Lung (tissue), 11 donors: ENCODE measurements at regions not wholly inside any gene's neighbourhood (a gene's known extent, or its start where the extent isn't known, plus 50 kb on each side); places are given as distances from the start of the nearest gene placed in this dataset.

Experiments used
- ATAC-seq: fragments of 200-7000 bp; cut with Tn5 transposase; one replicate; pipeline ENCODE4 v1.9.1; 2020; ENCODE audit warnings: moderate number of reproducible peaks; ENCODE audit not compliant: insufficient read depth, low FRiP score
- DNase-seq, 3 donors: peaks; one replicate each; pipeline ENCODE4 v3.0.0-alpha.2; 2013 to 2017
- H3K27ac ChIP-seq, 2 donors: one replicate each; pipeline ENCODE4 v1.5.1; 2013; ENCODE audit warnings: mild to moderate bottlenecking in 2 of 2, moderate library complexity in 2 of 2, control low read depth in 1 of 2, inconsistent platforms in 1 of 2, low read depth in 1 of 2, low read length in 1 of 2
- H3K27me3 ChIP-seq, 3 donors: one replicate each; pipeline ENCODE4 v1.5.1; 2013; ENCODE audit warnings: low read length in 2 of 3; ENCODE audit not compliant: control insufficient read depth in 3 of 3, insufficient read depth in 3 of 3
- H3K36me3 ChIP-seq, 4 donors: one replicate each; pipeline ENCODE4 v1.5.1; 2013; ENCODE audit warnings: low read length in 4 of 4, mild to moderate bottlenecking in 1 of 4, moderate library complexity in 1 of 4; ENCODE audit not compliant: control insufficient read depth in 4 of 4, insufficient read depth in 4 of 4
- H3K4me1 ChIP-seq, 5 donors: one replicate each; pipeline ENCODE4 v1.5.1; 2013; ENCODE audit warnings: low read length in 5 of 5, mild to moderate bottlenecking in 2 of 5, moderate library complexity in 1 of 5; ENCODE audit not compliant: control insufficient read depth in 5 of 5, insufficient read depth in 5 of 5
- H3K4me3 ChIP-seq: one replicate; pipeline ENCODE4 v1.5.1; 2013; ENCODE audit warnings: mild to moderate bottlenecking, control low read depth, moderate library complexity
- H3K9ac ChIP-seq, 2 donors: one replicate each; pipeline ENCODE4 v1.5.1; 2013; ENCODE audit warnings: low read length in 2 of 2, control low read depth in 1 of 2; ENCODE audit not compliant: insufficient read depth in 1 of 2
- H3K9me3 ChIP-seq, 4 donors: one replicate each; pipeline ENCODE4 v1.5.1; 2013; ENCODE audit warnings: low read length in 3 of 4, mild to moderate bottlenecking in 1 of 4, moderate library complexity in 1 of 4; ENCODE audit not compliant: control insufficient read depth in 4 of 4, insufficient read depth in 3 of 4
- WGBS, 2 donors: extraction: QIAGEN DNeasy Blood & Tissue Kit; methylation state at CpG; one replicate each; pipeline ENCODE4 v1.1.7; 2013; 5-methylcytosine and 5-hydroxymethylcytosine counted together
- TF ChIP-seq, protein P1 (sequence below): IDR thresholded peaks from 2 replicates; pipeline ENCODE4 v1.5.1; 2012; ENCODE audit warnings: mild to moderate bottlenecking; ENCODE audit errors: control extremely low read depth, extremely low read depth
- donor health status: control.
- donor health status: control.
- donor health status: Bipolar disorder and iron deficiency.
- donor health status: healthy.
- donor health status: DM: yes; HTN: yes; CAD: no.

DNA sequence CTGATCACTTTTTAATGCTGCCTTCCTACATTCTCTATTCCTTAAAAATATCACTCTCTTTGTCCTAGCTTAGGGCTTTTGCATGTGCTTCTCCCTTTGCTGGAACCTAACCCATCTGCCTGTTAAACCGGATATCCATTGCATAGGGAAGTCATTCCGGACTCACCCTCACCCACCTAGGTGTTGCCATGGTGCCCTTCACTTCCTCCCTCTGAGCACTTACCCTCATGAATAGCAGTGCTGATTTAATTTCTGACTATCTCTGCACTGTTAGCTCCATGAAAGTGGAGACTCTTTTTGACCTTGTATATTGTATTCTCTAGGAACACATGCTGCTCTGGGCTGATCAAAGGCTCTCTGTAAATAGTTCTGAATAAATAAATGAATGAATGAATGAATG lies 401.9 kb downstream of the PCDH20 start:
- DNase-seq (no peak), ATAC-seq (no peak)
- H3K27me3 ChIP-seq, result no peaks in the 10 kb centered on the region
- H3K9ac ChIP-seq, result no peak overlapping the region
- WGBS, 2 donors, result 75 to 85% methylated on average over 2 of the region's 2 CpGs
- TF ChIP-seq, protein P1, sequence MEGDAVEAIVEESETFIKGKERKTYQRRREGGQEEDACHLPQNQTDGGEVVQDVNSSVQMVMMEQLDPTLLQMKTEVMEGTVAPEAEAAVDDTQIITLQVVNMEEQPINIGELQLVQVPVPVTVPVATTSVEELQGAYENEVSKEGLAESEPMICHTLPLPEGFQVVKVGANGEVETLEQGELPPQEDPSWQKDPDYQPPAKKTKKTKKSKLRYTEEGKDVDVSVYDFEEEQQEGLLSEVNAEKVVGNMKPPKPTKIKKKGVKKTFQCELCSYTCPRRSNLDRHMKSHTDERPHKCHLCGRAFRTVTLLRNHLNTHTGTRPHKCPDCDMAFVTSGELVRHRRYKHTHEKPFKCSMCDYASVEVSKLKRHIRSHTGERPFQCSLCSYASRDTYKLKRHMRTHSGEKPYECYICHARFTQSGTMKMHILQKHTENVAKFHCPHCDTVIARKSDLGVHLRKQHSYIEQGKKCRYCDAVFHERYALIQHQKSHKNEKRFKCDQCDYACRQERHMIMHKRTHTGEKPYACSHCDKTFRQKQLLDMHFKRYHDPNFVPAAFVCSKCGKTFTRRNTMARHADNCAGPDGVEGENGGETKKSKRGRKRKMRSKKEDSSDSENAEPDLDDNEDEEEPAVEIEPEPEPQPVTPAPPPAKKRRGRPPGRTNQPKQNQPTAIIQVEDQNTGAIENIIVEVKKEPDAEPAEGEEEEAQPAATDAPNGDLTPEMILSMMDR, result no peak
- no peaks in the 10 kb centered on the region for H3K36me3 ChIP-seq
- H3K4me3 ChIP-seq, result no peak overlapping the region
- H3K9me3 ChIP-seq, result peaks cover 0 to 4% (median 0%) of the 10 kb centered on the region in 4 donors
- H3K27ac ChIP-seq, result no peak overlapping the region
- no peaks in the 10 kb centered on the region for H3K4me1 ChIP-seq

DNA sequence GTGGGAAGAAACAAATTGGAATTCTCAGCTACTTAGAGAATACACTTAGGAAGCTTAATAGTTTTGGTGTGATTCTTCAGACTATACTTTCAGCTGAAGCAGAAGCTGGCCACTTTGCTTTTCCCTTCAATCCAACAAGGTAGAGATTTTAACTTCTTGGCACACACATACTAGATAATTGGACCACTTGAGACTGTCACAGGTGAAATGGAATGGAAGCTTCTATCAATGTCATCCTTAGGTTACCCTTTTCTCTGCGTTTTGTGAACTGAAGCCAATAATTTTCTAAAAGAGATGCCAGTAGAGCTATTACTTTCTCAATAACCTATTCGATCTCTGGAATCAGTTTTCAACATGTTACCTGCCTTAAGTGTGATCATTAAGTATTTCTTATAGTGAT lies 405.3 kb downstream of the PCDH20 start:
- no peak for ATAC-seq
- no peak overlapping the region for H3K27ac ChIP-seq
- no peak for DNase-seq
- no peaks in the 10 kb centered on the region for H3K36me3 ChIP-seq
- TF ChIP-seq, protein P1, result no peak
- H3K4me3 ChIP-seq, result no peak overlapping the region
- H3K9me3 ChIP-seq, result peaks cover 0 to 9% (median 4%) of the 10 kb centered on the region in 4 donors
- H3K4me1 ChIP-seq, result no peaks in the 10 kb centered on the region
- H3K9ac ChIP-seq, result no peak overlapping the region
- WGBS, 2 donors, result 71 to 75% methylated on average over 2 of the region's 2 CpGs
- H3K27me3 ChIP-seq, result no peaks in the 10 kb centered on the region

DNA sequence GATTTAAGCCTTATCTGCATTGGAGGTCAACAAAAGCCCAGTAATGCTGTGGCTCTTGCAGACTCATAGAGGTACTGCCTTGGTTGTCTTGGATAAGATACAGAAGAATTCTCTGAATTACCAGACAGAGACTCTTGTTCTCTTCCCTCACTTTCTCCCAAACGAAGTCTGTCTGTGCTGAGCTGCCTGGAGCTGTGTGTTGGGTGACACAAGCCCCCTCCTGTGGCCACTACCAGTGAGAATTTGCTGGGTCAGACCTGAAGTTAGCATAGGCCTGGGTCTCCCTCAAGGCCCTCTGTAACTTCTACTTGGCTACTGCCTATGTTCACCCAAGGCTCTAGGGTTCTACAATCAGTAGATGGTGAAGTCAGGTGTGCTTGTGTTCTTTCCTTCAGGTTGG lies 413.0 kb downstream of the PCDH20 start:
- Histone ChIP-seq H3K27ac (no peak overlapping the region), H3K36me3 (no peaks in the 10 kb centered on the region), H3K9ac (no peak overlapping the region), H3K9me3 (peaks cover 0 to 4% (median 2%) of the 10 kb centered on the region in 4 donors), H3K4me3 (no peak overlapping the region), H3K27me3 (no peaks in the 10 kb centered on the region), H3K4me1 (no peaks in the 10 kb centered on the region)
- WGBS, 2 donors, result 67 to 88% methylated on average over 1 of the region's 1 CpG
- no peak for ATAC-seq
- no peak for DNase-seq
- TF ChIP-seq, protein P1, result no peak

DNA sequence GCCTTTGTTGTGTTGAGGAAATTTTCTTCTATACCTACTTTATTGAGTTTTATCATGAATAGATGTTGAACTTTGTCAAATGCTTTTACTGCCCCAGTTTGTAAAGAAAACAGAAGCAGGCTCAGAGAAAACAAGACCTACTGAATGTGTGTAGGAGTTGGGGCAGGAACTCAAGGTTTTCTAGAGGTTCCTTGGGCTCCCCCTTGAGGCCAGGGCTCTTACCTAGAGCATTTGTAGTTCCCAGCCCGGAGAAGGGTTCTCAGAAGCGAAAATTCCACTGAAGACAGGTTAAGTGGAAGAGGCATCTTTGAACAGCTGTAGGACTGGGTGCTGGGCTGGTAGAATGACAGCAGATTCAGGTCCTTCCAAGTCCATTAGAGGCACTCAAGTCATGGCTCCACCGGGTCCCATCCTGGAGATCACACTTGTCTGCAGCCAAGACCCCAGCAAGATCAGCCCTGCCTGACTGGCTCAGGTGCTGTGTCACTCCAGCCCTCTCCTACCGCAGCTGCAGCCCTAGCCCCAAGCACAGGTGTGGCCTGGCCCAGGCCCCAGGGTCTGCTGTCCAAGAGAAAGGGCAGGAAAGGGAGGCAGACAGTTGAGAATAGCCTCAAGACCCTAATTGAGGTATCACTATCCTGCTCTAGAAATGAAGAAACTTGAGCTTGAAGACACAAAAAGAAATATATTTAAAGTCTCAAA lies 425.5 kb downstream of the PCDH20 start:
- DNase-seq, result no peak
- Histone ChIP-seq H3K9me3 (peaks cover 0 to 4% (median 0%) of the 10 kb centered on the region in 4 donors), H3K4me3 (no peak overlapping the region), H3K4me1 (no peaks in the 10 kb centered on the region), H3K27ac (no peak overlapping the region), H3K9ac (no peak overlapping the region), H3K27me3 (no peaks in the 10 kb centered on the region), H3K36me3 (no peaks in the 10 kb centered on the region)
- TF ChIP-seq, protein P1, result no peak
- WGBS, 2 donors, result 83% methylated on average over 4 of the region's 4 CpGs
- no peak for ATAC-seq
